Activated gamma-delta T cell treated with anti-CD3 and anti-CD28 coated beads, Interleukin-2, amount 50 U/mL, for 16 hours (primary cell): ENCODE measurements at regions not wholly inside any gene's neighbourhood (a gene's known extent, or its start where the extent isn't known, plus 50 kb on each side); places are given as distances from the start of the nearest gene placed in this dataset.

Source experiments
- DNase-seq: peaks from one replicate; pipeline ENCODE4 v3.0.0-alpha.2; 2020; ENCODE audit warnings: low read depth

DNA sequence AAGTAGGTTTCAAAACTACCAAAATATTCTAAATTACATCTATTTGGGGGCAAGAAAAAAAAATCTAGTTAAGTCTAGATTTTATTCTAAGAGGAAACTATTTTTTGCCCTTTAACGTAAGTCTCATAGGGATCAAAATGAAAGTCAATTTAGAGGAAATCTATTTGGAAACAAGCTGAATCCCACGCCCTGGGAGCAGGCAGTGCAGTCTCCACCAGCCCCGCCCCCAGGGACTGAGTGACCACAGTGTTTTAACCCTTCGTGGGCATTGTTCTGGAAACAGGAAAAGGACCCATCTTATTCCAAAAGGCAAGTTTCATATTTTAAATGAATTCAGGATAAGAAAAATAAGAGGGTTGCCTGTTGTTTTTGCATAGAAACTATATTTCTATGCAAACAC, 209.7 kb downstream of the SPRY2 start:
- no peak for DNase-seq

DNA sequence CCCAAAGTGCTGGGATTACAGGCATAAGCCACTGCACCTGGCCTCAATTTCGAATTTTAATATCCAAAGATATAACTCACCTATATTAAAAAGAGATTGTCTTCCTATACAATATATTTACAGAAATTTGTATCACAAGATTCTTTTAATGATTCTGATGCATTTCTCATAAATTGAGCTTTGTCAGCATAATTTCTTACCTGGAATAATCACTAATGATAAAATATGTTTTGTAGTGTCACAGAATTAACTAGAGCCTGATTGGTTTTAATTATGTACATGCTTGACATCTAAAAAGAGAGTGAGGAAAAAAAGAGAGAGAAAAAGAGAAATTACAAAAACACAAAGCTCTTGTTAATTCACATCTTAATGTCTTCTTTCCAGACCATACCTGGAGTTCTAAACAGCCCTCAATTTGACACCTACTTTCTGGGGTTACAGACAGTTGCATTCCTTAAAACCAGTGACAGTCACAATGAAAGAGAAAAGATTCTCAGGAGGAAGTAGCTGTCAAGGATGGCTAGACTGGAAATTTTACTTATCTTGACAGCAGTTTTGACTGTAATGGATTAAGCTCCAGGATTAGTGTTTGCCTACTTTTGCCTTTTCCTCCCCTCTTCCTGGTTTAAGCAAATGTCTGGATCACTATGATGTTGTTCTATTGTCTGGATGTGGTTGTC, 214.4 kb downstream of the SPRY2 start:
- no peak for DNase-seq

DNA sequence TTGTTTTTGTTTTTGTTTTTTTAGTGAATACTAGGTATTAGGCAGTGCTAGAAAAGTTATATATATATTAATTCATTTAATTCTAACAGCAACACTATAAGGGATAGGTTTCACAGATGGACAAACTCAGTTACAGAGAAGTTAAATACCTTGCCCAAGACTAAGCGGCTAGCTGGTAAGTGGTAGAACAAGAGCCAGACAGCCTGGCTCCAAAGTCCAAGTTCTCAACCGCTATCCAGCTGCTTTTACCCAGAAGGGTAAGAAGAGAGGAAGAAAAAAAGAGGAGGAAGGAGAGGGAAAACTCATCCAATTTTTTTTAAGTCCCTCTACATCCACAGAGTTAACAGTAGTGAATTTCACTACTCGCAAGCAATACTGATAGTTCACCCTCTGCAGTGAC, 217.0 kb downstream of the SPRY2 start:
- DNase-seq: no peak

GRCh38 chr13:80121038-80121437, 219.9 kb downstream of the SPRY2 start:
- no peak for DNase-seq

DNA sequence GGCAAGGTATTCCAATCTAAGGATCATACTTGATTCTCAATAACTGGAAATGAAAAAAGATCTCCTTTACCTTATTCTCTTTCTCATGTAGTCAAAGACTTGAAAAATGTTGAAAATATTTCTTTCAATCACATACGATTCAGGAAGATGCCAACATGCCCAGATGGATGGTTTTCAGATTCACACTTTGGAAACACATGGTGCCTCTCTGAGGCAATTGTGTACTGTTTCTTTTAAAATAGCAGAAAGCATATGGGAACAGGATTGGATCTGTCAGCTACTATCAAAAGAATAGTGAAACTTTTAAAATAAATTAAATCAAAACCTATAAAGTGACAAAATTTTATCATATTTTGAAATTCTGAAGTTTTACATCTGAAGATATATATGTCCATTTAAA, 222.4 kb downstream of the SPRY2 start:
- DNase-seq: no peak

DNA sequence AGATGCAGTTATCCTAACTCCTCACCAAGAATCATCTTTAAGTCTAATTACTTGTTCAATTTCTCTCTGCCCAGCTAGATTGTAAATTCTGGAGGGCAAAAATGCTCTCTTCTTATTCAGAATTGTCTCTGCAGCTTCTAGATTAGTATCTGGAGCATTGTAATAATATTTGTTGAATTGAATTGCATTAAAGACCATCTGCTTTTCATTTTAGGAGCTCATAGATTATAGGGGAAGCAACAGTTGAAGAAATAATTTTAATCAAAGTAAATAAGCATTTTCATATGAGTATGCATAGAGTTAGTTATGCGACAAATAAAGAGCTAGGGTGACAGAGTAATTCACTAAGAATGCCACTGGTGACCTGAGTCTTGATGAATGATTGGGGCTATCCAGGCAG, 222.8 kb downstream of the SPRY2 start:
- DNase-seq: no peak

DNA sequence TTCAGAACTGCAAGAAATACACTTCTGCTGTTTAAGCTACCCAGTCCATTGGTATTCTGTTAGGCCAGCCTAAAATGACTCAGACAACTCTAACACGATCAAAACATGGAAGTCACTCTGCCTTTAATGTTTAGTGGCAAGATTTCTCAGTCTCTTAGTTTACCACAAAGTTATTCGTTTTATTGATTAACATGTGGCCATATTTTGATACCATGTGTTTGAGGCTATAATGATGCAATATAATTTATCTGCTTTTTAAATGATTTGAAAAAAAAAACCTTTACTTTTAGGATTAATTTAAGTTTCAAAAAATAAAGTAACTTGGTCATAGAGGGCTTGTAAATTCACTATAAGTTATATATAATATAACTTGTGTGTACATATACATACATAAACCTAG, 223.4 kb downstream of the SPRY2 start:
- DNase-seq: no peak

- no peak for DNase-seq
Measured at GRCh38 chr13:80116107-80116506, 224.8 kb downstream of the SPRY2 start.

DNA sequence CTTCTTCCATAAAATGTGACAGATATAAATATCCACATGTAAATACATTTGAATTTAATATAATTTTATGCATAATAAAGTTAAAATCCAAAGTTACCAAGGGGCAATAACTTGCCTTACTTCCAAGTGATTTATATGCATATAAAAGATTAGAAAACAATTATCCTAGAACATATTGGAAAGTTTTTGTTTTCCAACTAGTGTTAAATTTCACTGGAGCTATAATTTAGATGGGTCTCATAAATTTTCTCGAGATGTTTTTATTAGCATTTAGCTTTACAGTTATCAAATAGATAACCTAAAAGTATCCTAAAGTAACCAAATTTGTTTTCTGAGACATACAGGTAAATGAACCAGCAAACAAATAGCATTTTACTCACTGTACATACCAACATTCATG, 225.3 kb downstream of the SPRY2 start:
- no peak for DNase-seq

- DNase-seq: no peak
Measured at GRCh38 chr13:80113714-80114454, 227.0 kb downstream of the SPRY2 start.

DNA sequence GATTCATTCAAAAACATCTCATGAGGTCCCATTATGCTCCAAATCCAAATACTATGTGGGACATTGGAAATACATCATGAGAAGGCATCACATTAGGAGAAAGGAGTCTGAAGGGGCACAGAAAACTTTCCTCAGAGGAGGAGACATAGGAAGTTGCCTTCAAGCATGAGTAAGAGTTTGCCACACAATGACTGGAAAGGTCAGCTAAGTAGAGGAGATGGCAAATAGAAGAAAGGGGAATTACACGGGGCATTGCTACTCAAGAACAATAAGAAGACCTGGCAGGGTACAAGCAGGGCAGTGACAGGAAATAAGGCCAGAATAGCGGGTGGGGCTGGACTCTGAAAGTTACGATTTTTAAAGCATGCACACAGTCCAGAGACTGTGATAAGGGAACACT, 231.6 kb downstream of the SPRY2 start:
- DNase-seq: no peak

DNA sequence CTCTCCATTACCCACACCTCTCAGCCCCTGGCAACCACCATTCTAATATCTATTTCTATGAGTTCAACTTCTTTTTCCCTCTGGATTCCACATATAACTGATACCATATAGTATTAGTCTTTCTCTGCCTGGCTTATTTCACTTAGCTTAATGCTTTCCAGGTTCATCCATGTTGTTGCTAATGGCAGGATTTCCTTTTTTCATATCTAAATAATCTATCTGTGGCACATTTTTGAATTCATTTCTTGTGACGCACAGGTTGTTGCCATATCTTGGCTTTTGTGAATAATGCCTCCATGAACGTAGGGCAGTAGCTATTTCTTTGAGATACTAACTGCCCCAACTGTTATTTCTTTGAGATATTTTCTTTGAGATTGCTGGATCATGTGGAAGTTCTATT, 235.6 kb downstream of the SPRY2 start:
- DNase-seq: no peak

GRCh38 chr13:80101040-80101439, 239.9 kb downstream of the SPRY2 start:
- no peak for DNase-seq

DNA sequence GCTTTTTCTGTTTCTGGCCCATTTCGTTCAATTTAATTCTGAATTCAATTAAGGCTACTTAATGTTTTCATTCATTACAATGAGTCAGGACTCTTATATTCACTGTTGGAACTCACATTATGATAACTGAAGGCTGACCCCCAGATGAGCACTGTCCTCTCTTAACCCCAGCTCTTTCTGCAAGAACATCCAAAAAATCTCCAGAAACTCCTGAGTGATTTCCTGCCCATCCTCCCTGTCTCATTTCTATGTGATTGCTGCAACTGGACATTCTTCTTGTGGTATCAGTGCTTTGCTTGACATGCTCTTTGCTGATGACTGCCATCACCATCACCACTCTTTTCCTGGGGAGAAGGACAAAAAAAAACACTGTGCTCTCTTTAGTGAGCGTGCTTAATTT, 240.3 kb downstream of the SPRY2 start:
- no peak for DNase-seq

DNA sequence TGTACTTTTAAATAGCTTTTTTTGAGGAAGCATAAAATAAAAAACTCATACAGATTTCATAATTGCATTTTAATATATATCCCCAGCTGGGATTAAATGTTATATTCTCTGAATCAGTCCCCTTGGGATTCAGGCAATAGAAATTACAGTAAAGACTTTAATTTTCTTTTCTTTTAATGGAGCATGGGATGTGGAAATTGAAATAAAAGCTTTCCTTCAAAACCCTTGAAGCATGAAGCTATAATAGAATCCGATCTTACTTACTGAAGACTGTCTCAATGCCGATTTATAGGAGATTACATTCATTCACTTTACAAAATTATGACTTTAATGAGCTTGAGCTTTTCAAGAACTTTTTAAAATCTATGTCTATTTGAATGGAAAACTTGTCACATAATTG, 243.4 kb downstream of the SPRY2 start:
- no peak for DNase-seq

GRCh38 chr13:80096383-80096782, 244.5 kb downstream of the SPRY2 start:
- DNase-seq: no peak

DNA sequence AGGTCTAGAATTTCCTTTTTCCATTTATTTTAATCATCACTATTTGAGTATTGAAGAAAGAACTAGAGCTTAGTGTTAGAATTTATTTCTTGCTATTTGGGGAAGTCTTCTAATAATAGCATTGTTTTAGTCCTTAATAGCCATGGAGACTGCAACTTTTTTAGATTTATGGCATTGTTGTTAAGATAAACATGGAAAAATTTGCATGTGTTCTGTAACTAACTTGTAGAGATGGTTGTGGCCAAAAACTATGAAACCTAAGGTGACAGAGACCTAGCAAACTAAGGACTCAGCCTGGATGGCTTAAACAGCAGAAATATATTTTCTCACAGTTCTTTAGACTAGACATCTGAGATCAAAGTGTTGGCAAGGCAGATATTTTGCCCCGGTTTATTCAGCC, 246.4 kb downstream of the SPRY2 start:
- DNase-seq: no peak

GRCh38 chr13:80093888-80094287, 247.0 kb downstream of the SPRY2 start:
- no peak for DNase-seq

GRCh38 chr13:80086304-80086721, 254.6 kb downstream of the SPRY2 start:
- DNase-seq: no peak

DNA sequence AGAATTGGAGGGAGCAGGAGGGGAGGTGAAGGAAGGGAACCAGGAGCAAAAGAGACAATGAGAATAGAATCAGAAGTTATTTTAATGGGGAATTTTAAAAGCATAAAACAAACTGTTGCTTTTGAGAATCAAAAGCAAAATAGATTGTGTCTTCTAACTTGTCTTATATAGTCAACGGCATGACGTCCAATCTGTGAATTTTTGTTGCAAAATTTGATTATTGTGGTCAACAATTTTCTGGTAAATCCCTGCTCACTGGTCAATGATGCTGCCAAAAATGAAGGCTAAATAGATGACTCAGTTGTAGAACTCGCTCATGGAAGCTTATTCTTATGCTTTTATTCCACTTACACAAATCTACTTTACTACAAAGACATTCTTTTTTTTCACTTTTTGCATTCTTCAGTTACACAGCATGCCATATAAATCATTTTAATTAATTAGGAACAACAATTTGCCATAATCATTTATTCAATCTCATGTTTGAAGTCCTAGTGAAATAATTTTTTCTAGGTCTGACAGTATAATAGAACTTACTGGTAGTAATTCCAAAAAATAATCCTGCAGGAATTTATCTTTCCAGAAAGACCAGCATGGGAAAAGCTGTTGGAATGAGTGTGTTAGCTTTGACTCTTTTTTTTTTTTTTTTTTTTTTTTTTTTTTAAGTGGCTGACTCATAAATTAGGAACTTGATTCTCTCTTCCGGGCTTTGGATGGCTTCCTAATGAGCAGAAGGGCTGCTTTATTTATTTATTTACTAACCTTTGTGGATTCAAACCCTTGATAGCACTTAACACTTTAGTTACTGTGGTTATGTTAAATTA, 256.9 kb downstream of the SPRY2 start:
- no peak for DNase-seq

DNA sequence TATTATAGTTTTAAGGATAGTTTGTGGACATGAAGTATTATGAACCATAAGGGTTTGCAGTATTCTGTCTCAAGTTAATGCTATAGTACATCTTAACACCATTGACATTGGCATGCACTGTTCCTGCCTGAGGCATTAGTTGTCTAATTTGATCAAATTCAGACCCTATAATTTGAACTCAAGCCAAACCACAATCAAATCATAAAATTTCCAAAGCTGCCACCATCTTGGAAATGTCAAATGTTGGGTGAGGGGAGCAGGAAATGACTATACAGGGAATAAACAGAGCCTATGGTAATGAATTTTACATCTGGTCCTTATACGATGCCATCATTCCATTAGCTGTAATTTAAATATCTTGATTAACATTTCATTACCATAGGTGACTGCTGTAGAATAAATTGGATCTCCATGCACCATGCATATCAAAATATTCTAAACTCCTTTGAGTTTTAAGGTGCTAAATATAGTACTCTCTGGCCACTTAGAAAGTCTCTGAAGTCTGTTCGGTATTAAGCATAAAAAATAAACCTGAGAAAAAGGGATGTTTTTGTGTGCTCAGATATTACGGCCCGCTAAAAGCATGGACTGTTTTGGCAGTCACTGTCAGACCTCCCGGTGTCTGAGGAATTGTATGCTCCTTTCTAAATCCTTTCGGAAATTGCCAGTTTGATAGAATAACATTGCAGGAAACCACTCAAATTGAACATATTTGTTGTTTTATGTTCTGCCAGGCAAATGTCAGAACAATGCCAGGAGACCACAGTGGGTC, 257.7 kb downstream of the SPRY2 start:
- no peak for DNase-seq

- no peak for DNase-seq
Measured at GRCh38 chr13:80082396-80083080, 258.4 kb downstream of the SPRY2 start.
